GM23338 (cell line): ENCODE measurements at regions not wholly inside any gene's neighbourhood (a gene's known extent, or its start where the extent isn't known, plus 50 kb on each side); places are given as distances from the start of the nearest gene placed in this dataset.

Experiments
- ATAC-seq: fragments of 200-7000 bp; cut with Tn5 transposase; 3 replicates; pipeline ENCODE4 v1.9.1; 2020
- DNase-seq: peaks from one replicate; pipeline ENCODE4 v3.0.0-alpha.2; 2015; ENCODE audit warnings: low spot score
- H2AFZ ChIP-seq: fragments of 200-600 bp; sonication (generic); 2 replicates; pipeline ENCODE4 v1.8.0; 2016; ENCODE audit warnings: antibody characterized with exemption, mild to moderate bottlenecking, moderate library complexity
- H3F3A ChIP-seq: fragments of 200-600 bp; sonication (generic); replicated peaks from 2 replicates; pipeline ENCODE4 v1.8.0; 2017; ENCODE audit warnings: antibody characterized with exemption, mixed run types, low read depth
- H3K27ac ChIP-seq: fragments of 200-600 bp; sonication (generic); 2 replicates; pipeline ENCODE4 v1.6.1; 2016; ENCODE audit warnings: low read depth
- H3K27me3 ChIP-seq: fragments of 200-600 bp; sonication (generic); 2 replicates; pipeline ENCODE4 v1.8.0; 2016; ENCODE audit warnings: mild to moderate bottlenecking, mixed run types, moderate library complexity; ENCODE audit not compliant: insufficient read depth
- H3K36me3 ChIP-seq: fragments of 200-600 bp; sonication (generic); 2 replicates; pipeline ENCODE4 v1.8.0; 2016; ENCODE audit warnings: mild to moderate bottlenecking; ENCODE audit not compliant: insufficient read depth
- H3K4me1 ChIP-seq: fragments of 200-600 bp; sonication (generic); 2 replicates; pipeline ENCODE4 v1.8.0; 2016; ENCODE audit warnings: mild to moderate bottlenecking, moderate library complexity; ENCODE audit not compliant: insufficient read depth
- H3K4me2 ChIP-seq: fragments of 200-600 bp; sonication (generic); 2 replicates; pipeline ENCODE4 v1.7.1; 2017; ENCODE audit warnings: mixed run types
- H3K4me3 ChIP-seq: fragments of 200-600 bp; sonication (generic); 2 replicates; pipeline ENCODE4 v1.6.1; 2016; ENCODE audit warnings: mixed run types
- H3K79me2 ChIP-seq: fragments of 200-600 bp; sonication (generic); replicated peaks from 2 replicates; pipeline ENCODE4 v1.8.0; 2017; ENCODE audit warnings: mild to moderate bottlenecking; ENCODE audit not compliant: insufficient read depth
- H3K9me2 ChIP-seq: fragments of 200-600 bp; sonication (generic); 2 replicates; pipeline ENCODE4 v1.8.0; 2017; ENCODE audit not compliant: insufficient read depth
- H4K20me1 ChIP-seq: fragments of 200-600 bp; sonication (generic); replicated peaks from 2 replicates; pipeline ENCODE4 v1.8.0; 2017; ENCODE audit warnings: mild to moderate bottlenecking; ENCODE audit not compliant: insufficient read depth
- H3K27ac Mint-ChIP-seq: 2 replicates; pipeline ENCODE4 v1.8.0; 2020; ENCODE audit warnings: inconsistent platforms, mild to moderate bottlenecking, moderate library complexity, mixed read lengths
- H3K27me3 Mint-ChIP-seq: 3 replicates; pipeline ENCODE4 v1.8.0; 2022; ENCODE audit warnings: low read depth, mild to moderate bottlenecking, moderate library complexity, mixed read lengths, inconsistent platforms; ENCODE audit not compliant: insufficient read depth, poor library complexity
- H3K36me3 Mint-ChIP-seq: 3 replicates; pipeline ENCODE4 v1.8.0; 2021; ENCODE audit warnings: low read depth, mild to moderate bottlenecking, inconsistent platforms, moderate library complexity, mixed read lengths
- H3K4me1 Mint-ChIP-seq: 3 replicates; pipeline ENCODE4 v1.8.0; 2020; ENCODE audit warnings: mild to moderate bottlenecking, inconsistent platforms, mixed read lengths
- H3K4me3 Mint-ChIP-seq: 3 replicates; pipeline ENCODE4 v1.8.0; 2021; ENCODE audit warnings: moderate library complexity, mild to moderate bottlenecking, inconsistent platforms, mixed read lengths
- H3K9me3 Mint-ChIP-seq: 3 replicates; pipeline ENCODE4 v1.8.0; 2020; ENCODE audit warnings: moderate library complexity, mild to moderate bottlenecking, inconsistent platforms, mixed read lengths
- CREB1 ChIP-seq: fragments of 250-450 bp; sonication (Bioruptor Pico); IDR thresholded peaks from 2 replicates; pipeline ENCODE4 v1.5.0; 2020; ENCODE audit warnings: low read depth, mild to moderate bottlenecking, moderate library complexity
- CTCF ChIP-seq, 2 experiments: fragments of 200-600 bp in 1 of 2; sonication (generic) in 1 of 2; conservative IDR thresholded peaks; 2 replicates each; pipeline versions ENCODE4 v1.5.1 to v1.6.1; 2016 to 2017; ENCODE audit warnings: antibody characterized with exemption in 2 of 2, low read depth in 2 of 2, mild to moderate bottlenecking in 2 of 2, moderate library complexity in 1 of 2
- ETS1 ChIP-seq: IDR thresholded peaks from 2 replicates; pipeline ENCODE4 v1.6.1; 2016; ENCODE audit warnings: antibody characterized with exemption
- EZH2 ChIP-seq: fragments of 200-600 bp; sonication (generic); IDR thresholded peaks from one replicate; pipeline ENCODE4 v1.8.0; 2017; ENCODE audit warnings: antibody characterized with exemption, mild to moderate bottlenecking, low read depth; ENCODE audit not compliant: unreplicated experiment
- EZH2phosphoT487 ChIP-seq: fragments of 200-600 bp; sonication (generic); IDR thresholded peaks from one replicate; pipeline ENCODE4 v1.8.1; 2018; ENCODE audit warnings: antibody characterized with exemption; ENCODE audit not compliant: unreplicated experiment
- JUNB ChIP-seq: IDR thresholded peaks from one replicate; pipeline ENCODE4 v1.6.1; 2016; ENCODE audit warnings: antibody characterized with exemption; ENCODE audit not compliant: unreplicated experiment
- POLR2AphosphoS5 ChIP-seq: IDR thresholded peaks from 2 replicates; pipeline ENCODE4 v1.6.1; 2016; ENCODE audit warnings: antibody characterized with exemption, low read depth
- REST ChIP-seq: IDR thresholded peaks from one replicate; pipeline ENCODE4 v1.6.1; 2018; ENCODE audit warnings: antibody characterized with exemption; ENCODE audit not compliant: unreplicated experiment
- STAT1 ChIP-seq: IDR thresholded peaks from one replicate; pipeline ENCODE4 v1.6.1; 2016; ENCODE audit warnings: antibody characterized with exemption; ENCODE audit not compliant: unreplicated experiment
- ZNF114 ChIP-seq: fragments of 250-450 bp; sonication (Bioruptor Pico); IDR thresholded peaks from 2 replicates; pipeline ENCODE4 v1.5.0; 2020; ENCODE audit warnings: mild to moderate bottlenecking, moderate library complexity

- no peak for TF ChIP-seq REST
- no peak for TF ChIP-seq STAT1
- no peak for TF ChIP-seq EZH2
- TF ChIP-seq JUNB = no peak
- no peak for TF ChIP-seq CTCF (conservative IDR thresholded peaks at IDR 0.05; ENCODE audit: low read depth in 2 of 2)
- no peak for TF ChIP-seq POLR2AphosphoS5
- no peak for TF ChIP-seq ZNF114 (CRISPR knock-in tag)
- TF ChIP-seq CREB1 (CRISPR knock-in tag) = no peak
- no peak for TF ChIP-seq EZH2phosphoT487
Measured at GRCh38 chr6:147951726-147952125, 390.9 kb upstream of the SASH1 start (continued).

GRCh38 chr6:147954938-147955337 lies 387.7 kb upstream of the SASH1 start:
- no peaks in the 10 kb centered on the region for H3K27me3 Mint-ChIP-seq
- no peaks in the 10 kb centered on the region for H3K4me1 Mint-ChIP-seq
- DNase-seq (no peak), ATAC-seq (no peak)
- Histone ChIP-seq H3F3A (no peaks in the 10 kb centered on the region), H3K4me2 (no peak overlapping the region), H3K27ac (no peak overlapping the region), H3K27me3 (no peaks in the 10 kb centered on the region), H2AFZ (no peak overlapping the region), H3K36me3 (no peaks in the 10 kb centered on the region), H4K20me1 (no peaks in the 10 kb centered on the region), H3K9me2 (no peaks in the 10 kb centered on the region), H3K4me3 (no peak overlapping the region), H3K79me2 (no peaks in the 10 kb centered on the region), H3K4me1 (no peaks in the 10 kb centered on the region)
- H3K9me3 Mint-ChIP-seq = no peaks in the 10 kb centered on the region
- H3K27ac Mint-ChIP-seq = no peak overlapping the region
- H3K36me3 Mint-ChIP-seq = no peaks in the 10 kb centered on the region
- H3K4me3 Mint-ChIP-seq = no peak overlapping the region
- TF ChIP-seq REST (no peak), CTCF (conservative IDR thresholded peaks at IDR 0.05; ENCODE audit: low read depth in 2 of 2) (no peak), STAT1 (no peak), ETS1 (no peak), POLR2AphosphoS5 (no peak), EZH2phosphoT487 (no peak), ZNF114 (CRISPR knock-in tag) (no peak)
